ENCODE measurements at regions not wholly inside any gene's neighbourhood (a gene's known extent, or its start where the extent isn't known, plus 50 kb on each side); places are given as distances from the start of the nearest gene placed in this dataset.

- no peaks in the 10 kb centered on the region for H3K79me2 ChIP-seq (ENCODE audit: low read length)
- no peak overlapping the region for H3K4me2 ChIP-seq (ENCODE audit: low read depth, low read length)
- H3K9ac ChIP-seq (ENCODE audit: low read length), result no peak overlapping the region
- no peaks in the 10 kb centered on the region for H3K36me3 ChIP-seq (replicated peaks; ENCODE audit: insufficient read depth, low read length)
- H3K4me3 ChIP-seq (ENCODE audit: low read length), result no peak overlapping the region
- no peak for DNase-seq
- no peaks in the 10 kb centered on the region for H4K20me1 ChIP-seq (ENCODE audit: insufficient read depth, low read length)
- H3K27ac ChIP-seq (ENCODE audit: low read length), result no peak overlapping the region
- H3F3A ChIP-seq (ENCODE audit: insufficient read depth, low read length), result no peaks in the 10 kb centered on the region
- H3K9me2 ChIP-seq (replicated peaks; ENCODE audit: insufficient read depth, low read length), result no peaks in the 10 kb centered on the region
- no peak for TF ChIP-seq EZH2phosphoT487 (IDR thresholded peaks at IDR 0.05; ENCODE audit: low read length)
- no peak for TF ChIP-seq EZH2 (optimal IDR thresholded peaks at IDR 0.05; ENCODE audit: low read depth, low read length)
- no peak for TF ChIP-seq CTCF (IDR thresholded peaks at IDR 0.05; ENCODE audit: low read length)
- H3K4me1 ChIP-seq (ENCODE audit: low read length), result peaks cover 8% of the 10 kb centered on the region
- H2AFZ ChIP-seq (ENCODE audit: low read length), result no peak overlapping the region
- no peaks in the 10 kb centered on the region for H3K27me3 ChIP-seq (replicated peaks; ENCODE audit: insufficient read depth, low read length)
- no peaks in the 10 kb centered on the region for H3K9me3 ChIP-seq (replicated peaks; ENCODE audit: insufficient read depth, low read length)
Observed at GRCh38 chr15:96268442-96269204, 61.9 kb upstream of the NR2F2 start.

GRCh38 chr15:96270581-96271172 is 59.8 kb upstream of the NR2F2 start:
- no peaks in the 10 kb centered on the region for H3K9me2 ChIP-seq (replicated peaks; ENCODE audit: insufficient read depth, low read length)
- TF ChIP-seq EZH2 (optimal IDR thresholded peaks at IDR 0.05; ENCODE audit: low read depth, low read length), result no peak
- TF ChIP-seq EZH2phosphoT487 (IDR thresholded peaks at IDR 0.05; ENCODE audit: low read length), result no peak
- no peak for TF ChIP-seq CTCF (IDR thresholded peaks at IDR 0.05; ENCODE audit: low read length)
- H3K27me3 ChIP-seq (replicated peaks; ENCODE audit: insufficient read depth, low read length), result no peaks in the 10 kb centered on the region
- H2AFZ ChIP-seq (ENCODE audit: low read length), result no peak overlapping the region
- H3K9ac ChIP-seq (ENCODE audit: low read length), result no peak overlapping the region
- H4K20me1 ChIP-seq (ENCODE audit: insufficient read depth, low read length), result no peaks in the 10 kb centered on the region
- no peaks in the 10 kb centered on the region for H3K4me1 ChIP-seq (ENCODE audit: low read length)
- no peak overlapping the region for H3K4me2 ChIP-seq (ENCODE audit: low read depth, low read length)
- H3K36me3 ChIP-seq (replicated peaks; ENCODE audit: insufficient read depth, low read length), result no peaks in the 10 kb centered on the region
- H3K79me2 ChIP-seq (ENCODE audit: low read length), result no peaks in the 10 kb centered on the region
- H3K27ac ChIP-seq (ENCODE audit: low read length), result no peak overlapping the region
- no peaks in the 10 kb centered on the region for H3K9me3 ChIP-seq (replicated peaks; ENCODE audit: insufficient read depth, low read length)
- no peaks in the 10 kb centered on the region for H3F3A ChIP-seq (ENCODE audit: insufficient read depth, low read length)
- H3K4me3 ChIP-seq (ENCODE audit: low read length), result no peak overlapping the region
- DNase-seq, result no peak

DNA sequence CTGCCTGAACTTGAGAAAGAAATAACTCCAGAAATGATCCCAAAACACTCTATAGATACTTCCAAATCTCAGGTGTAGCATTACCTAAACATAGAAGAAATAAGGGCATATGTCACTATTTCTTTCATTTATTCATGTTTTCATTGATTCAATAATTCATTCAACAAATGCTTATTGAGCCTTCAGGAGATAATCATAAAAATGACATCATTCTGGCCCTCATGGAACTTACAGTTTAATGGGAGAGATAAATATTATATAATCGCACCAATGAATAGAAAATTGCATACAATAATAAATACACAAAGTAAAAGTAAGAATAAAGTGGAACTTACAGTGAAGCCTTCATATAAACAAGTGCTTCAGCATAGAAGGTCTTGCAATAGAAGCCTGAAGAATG is 58.1 kb upstream of the NR2F2 start:
- TF ChIP-seq EZH2 (optimal IDR thresholded peaks at IDR 0.05; ENCODE audit: low read depth, low read length), result no peak
- TF ChIP-seq CTCF (IDR thresholded peaks at IDR 0.05; ENCODE audit: low read length), result no peak
- no peak for TF ChIP-seq EZH2phosphoT487 (IDR thresholded peaks at IDR 0.05; ENCODE audit: low read length)
- Histone ChIP-seq H3F3A (ENCODE audit: insufficient read depth, low read length) (no peaks in the 10 kb centered on the region), H2AFZ (ENCODE audit: low read length) (no peak overlapping the region), H4K20me1 (ENCODE audit: insufficient read depth, low read length) (no peaks in the 10 kb centered on the region), H3K79me2 (ENCODE audit: low read length) (no peaks in the 10 kb centered on the region), H3K4me2 (ENCODE audit: low read depth, low read length) (no peak overlapping the region), H3K4me1 (ENCODE audit: low read length) (no peaks in the 10 kb centered on the region), H3K36me3 (replicated peaks; ENCODE audit: insufficient read depth, low read length) (no peaks in the 10 kb centered on the region), H3K27ac (ENCODE audit: low read length) (no peak overlapping the region), H3K9me2 (replicated peaks; ENCODE audit: insufficient read depth, low read length) (no peaks in the 10 kb centered on the region), H3K9ac (ENCODE audit: low read length) (no peak overlapping the region), H3K27me3 (replicated peaks; ENCODE audit: insufficient read depth, low read length) (no peaks in the 10 kb centered on the region), H3K9me3 (replicated peaks; ENCODE audit: insufficient read depth, low read length) (no peaks in the 10 kb centered on the region), H3K4me3 (ENCODE audit: low read length) (no peak overlapping the region)
- no peak for DNase-seq

All from MM.1S (cell line).